HG03565 (cell line): ENCODE measurements at regions not wholly inside any gene's neighbourhood (a gene's known extent, or its start where the extent isn't known, plus 50 kb on each side); places are given as distances from the start of the nearest gene placed in this dataset.
"Not testable (repeated sequence)": the region's sequence is repeated elsewhere in the genome, so short reads cannot be mapped to it uniquely, and the experiment has no call there.

Source experiments
- ATAC-seq: cut with Tn5 transposase; IDR thresholded peaks from one replicate; pipeline ENCODE4 v1.9.1; 2021; ENCODE audit warnings: mild to moderate bottlenecking, moderate library complexity; ENCODE audit not compliant: unreplicated experiment

DNA sequence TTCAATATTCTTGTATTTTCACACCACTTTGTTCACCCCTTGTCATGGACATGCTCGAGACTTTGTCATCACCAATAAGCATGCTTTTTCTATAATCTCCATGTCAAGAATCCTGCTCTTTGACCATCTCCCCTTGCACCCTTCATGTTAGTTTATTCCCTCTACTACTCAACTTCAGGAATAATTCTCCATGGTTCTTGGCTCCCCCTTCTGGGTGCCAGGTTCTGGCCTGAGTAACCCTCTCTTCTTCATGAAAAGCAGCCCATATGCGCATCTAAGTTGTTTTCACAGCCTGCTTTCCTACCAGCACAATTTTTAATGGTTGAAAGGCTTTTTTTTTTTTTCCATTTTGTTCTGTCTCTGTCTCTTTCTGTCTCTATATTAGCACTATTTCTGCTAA, 160.7 kb downstream of the LEPR start:
- no peak for ATAC-seq

GRCh38 chr1:65584399-65584798, 163.9 kb downstream of the LEPR start:
- ATAC-seq: no peak

DNA sequence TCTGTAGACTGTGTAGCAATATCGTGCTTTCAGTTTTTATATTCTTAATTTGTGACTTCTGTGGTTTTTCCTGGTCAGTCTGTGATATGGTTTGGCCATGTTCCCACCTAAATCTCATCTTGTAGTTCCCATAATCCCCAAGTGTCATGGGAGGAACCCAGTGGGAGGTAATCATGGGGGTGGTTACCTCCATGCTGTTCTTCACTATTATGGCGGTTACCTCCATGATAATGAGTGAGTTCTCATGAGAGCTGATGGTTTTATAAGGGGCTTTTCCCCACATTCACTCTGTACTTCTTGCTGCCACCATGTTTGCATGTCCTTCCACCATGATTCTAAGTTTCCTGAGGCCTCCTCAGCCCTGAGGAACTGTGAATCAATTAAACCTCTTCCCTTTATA, 169.8 kb downstream of the LEPR start:
- no peak for ATAC-seq

DNA sequence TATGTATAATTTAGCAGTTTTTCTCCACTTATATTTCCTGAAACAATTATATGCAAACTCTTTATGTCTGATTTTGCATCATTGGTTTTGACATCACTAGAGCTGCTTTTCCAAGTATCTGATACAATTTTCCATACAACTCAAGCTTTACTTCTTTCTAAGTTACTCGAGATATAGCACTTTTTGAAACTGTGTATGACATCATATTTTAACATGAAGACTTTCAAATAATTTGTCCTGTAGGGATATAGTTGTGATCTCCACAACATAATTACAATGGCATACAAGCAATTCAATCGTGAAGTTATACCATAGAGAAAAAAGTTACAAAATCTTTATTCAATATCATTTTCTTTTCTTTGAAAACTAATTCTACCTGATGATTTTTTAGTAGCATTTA, 173.0 kb downstream of the LEPR start:
- no peak for ATAC-seq

DNA sequence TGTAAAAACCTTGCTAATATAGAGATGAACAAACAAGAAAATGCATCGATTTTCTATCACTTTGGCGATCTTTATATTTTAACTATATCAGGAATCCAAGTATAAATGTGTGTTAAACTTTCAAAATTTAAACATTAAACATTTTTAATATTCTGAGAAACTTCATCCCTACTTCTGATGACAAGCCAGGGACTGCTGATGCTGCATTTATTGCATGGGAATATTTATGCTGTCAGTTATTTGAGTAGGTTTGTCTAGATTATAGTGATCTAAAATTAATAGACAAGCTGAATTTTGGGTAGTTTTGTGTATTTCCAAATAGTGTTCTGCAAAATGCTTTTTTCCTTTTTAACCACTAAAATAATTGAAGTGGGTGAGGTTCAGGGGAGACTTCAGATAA, 175.3 kb downstream of the LEPR start:
- no peak for ATAC-seq

DNA sequence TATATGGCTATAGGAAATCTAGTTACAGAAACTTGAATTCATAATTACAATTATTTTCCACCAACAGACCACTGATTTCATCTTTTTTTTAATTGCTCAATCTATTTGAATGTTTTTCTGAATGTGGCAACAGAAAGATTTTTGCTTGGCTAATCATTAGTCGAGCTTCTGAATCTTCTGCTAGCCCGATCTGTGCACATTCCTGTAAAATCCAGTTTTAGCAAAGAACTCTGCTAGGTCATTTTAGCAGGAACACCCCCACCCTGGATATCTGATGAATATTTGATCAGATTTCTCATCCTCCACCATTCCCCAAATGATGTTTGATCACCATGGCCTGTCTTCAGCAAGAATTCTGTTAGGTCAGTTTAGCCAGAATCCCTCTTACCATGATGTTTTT, 176.3 kb downstream of the LEPR start:
- no peak for ATAC-seq

DNA sequence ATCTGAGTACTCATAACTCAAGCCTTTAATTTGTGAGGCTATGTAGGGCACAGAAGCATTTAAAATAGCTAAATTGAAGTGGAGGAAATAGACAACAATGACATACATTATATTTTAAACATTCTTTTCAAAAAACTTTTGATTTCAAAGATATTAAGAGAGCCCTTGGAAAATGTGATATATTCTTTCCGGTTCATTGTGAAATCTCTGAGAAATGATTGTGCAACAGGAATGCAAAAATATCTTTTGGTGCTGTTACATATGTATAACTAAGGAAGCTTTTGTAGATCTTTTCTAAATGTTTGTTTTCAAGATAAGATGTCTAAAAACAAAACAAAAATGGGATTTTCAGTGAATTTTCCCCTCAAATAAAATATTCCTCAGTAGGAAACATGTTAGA, 185.2 kb downstream of the LEPR start:
- ATAC-seq: no peak

DNA sequence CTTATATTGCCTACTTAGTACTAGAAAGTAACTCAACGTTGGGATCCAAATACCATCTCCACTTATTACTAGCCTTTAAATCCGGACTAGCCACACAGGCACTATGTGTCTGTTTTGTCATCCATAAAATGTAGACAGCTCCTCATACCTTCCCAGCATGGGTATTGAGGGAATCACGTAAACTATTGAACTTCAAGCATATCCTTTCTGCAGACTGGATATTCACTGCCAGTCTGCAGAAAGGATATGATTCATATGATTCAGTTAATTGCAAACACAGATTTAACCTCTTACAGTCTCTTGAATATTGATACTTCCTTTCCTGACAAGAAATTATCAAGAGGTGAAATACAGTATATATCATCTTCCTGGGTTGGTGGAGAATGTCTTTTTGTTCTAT, 186.0 kb downstream of the LEPR start:
- no peak for ATAC-seq

GRCh38 chr1:65613884-65614283, 178.8 kb upstream of the PDE4B start:
- ATAC-seq: no peak

DNA sequence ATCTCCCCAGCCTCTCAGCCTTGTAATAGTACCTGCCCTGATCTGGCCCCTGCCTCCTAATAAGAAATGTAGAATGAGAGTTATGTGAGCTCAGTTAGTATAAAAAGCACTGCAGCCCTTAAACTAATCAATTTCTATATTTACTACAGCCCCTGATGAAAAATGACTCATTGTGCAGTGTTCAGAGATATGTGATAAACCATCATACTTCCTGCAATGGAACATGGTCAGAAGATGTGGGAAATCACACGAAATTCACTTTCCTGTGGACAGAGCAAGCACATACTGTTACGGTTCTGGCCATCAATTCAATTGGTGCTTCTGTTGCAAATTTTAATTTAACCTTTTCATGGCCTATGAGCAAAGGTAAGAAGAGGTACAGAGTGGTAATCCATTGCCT, 176.8 kb upstream of the PDE4B start:
- ATAC-seq: no peak

DNA sequence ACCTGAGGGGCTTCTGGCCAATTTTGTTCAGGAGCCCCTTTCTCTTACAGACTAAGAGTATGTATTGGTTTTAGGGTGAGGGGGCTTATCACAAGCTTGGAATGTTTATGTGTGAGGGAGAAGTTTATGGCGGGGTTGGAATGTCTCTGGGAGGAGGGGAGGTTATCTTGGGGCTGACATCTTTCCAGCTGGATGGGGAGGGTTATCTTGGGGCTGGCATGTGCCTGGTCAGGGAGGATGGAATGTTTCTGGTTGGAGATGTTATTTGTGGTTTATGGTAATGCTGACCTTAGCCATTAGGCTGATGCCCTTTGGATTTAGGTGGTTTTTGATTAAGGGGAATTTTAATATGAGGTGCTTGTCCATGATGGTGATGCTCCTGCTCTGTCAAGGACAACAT, 171.0 kb upstream of the PDE4B start:
- not testable (repeated sequence) for ATAC-seq

DNA sequence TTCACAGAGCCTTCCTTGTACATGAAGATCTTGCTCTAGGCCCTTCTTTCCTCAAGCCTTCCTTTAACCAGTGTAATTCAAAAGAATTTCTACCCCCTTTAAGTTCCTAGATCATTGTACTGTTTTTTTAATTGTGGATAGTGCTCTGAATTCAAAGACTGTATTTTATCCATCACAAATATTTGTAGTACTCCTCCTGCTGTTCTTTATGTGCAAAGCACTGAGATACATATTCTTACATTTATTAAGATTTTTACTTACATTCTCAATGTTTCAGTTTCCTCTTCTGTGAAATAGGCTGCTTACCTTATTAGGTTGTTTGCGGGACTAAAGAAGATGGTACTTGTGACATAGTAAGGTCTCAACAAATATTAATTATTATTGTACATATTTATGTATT, 168.8 kb upstream of the PDE4B start:
- no peak for ATAC-seq

- ATAC-seq: no peak
These were observed 167.2 kb upstream of the PDE4B start for GRCh38 chr1:65625528-65625927.

DNA sequence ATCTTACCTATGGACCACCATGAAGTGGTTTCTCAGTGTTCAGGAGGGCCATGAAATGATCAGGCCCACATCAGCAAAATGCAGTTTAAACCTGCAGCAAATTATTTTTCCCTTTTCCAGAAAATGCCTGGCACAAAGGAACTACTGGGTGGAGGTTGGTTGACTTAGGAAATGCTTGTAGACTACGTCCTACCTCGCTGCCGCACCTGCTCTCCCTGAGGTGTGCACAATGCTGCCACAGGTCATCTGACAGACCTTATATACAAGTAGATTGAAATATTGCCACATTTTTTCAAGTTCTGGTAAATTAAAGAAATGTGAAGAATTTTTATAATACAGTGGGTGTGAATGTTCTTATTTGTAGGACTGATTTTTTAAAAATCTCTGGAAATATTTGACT, 166.7 kb upstream of the PDE4B start:
- ATAC-seq: no peak

GRCh38 chr1:65629788-65630187, 162.9 kb upstream of the PDE4B start:
- no peak for ATAC-seq

DNA sequence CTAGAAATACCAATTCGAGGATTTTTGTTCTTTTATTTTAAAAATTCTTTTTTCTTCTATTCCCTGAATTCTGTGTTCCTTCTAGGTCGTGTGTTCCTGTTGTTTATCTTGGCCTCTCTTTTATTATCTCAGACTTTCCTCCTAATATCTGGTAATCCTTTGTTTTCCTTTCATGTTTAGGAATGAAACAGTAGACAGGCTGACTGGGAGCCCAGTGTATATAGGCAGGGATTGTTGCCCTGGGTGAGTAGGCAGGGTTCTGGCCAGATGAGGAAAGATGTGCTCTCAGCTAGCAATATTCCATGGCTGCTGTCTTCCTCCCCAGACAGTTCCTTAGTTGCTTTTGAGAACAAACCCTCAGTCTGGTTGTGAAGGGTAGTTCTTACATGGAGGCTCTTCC, 161.8 kb upstream of the PDE4B start:
- ATAC-seq: no peak

GRCh38 chr1:65632235-65632634, 160.5 kb upstream of the PDE4B start:
- no peak for ATAC-seq

GRCh38 chr1:65640046-65640445, 152.6 kb upstream of the PDE4B start:
- ATAC-seq: no peak

DNA sequence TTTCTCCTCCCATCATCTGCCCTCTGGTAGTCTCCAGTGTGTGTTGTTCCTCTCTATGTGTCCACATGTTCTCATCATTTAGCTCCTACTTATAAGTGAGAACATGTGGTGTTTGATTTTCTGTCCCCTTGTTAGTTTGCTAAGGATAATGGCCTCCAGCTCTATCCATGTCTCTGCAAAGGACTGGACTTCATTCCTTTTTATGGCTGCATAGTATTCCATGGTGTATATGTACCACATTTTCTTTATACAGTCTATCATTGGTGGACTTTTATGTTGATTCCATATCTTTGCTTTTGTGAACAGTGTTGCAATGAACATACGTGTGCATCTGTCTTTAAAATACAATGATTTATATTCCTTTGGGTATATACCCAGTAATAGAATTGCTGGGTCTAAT, 143.5 kb upstream of the PDE4B start:
- ATAC-seq: not testable (repeated sequence)

- ATAC-seq: no peak
These were observed 142.0 kb upstream of the PDE4B start for GRCh38 chr1:65650682-65651081.

GRCh38 chr1:65654526-65654925, 138.2 kb upstream of the PDE4B start:
- ATAC-seq: not testable (repeated sequence)

DNA sequence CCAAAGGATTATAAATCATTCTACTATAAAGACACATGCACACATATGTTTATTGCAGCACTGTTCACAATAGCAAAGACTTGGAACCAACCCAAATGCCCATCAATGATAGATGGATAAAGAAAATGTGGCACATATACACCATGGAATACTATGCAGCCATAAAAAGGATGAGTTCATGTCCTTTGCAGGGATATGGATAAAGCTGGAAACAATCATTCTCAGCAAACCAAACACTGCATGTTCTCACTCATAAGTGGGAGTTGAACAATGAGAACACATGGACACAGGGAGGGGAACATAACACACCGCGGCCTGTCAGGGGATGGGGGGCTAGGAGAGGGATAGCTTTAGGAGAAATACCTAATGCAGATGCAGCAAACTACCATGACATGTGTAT, 135.1 kb upstream of the PDE4B start:
- not testable (repeated sequence) for ATAC-seq

GRCh38 chr1:65658122-65658521, 134.6 kb upstream of the PDE4B start:
- ATAC-seq: no peak

DNA sequence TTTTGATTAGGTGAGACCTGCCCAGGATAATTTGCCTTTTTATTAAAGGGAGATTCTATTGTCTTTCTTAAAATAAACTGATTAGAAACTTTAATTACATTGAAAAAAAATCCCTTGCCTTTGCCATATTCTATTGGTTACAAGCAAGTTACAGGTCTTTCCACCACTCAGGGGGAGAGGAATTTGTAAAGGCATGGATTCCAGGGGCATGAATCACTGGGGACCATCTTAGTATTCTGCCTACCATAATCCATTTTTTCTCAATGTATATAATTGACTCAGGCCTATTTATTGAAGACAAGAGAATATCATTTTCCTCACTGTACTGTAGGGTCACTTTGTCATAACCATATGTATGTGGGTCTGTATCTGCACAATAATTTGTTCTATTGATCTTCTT, 124.3 kb upstream of the PDE4B start:
- no peak for ATAC-seq
